ENCODE measurements at regions not wholly inside any gene's neighbourhood (a gene's known extent, or its start where the extent isn't known, plus 50 kb on each side); places are given as distances from the start of the nearest gene placed in this dataset.
"Not testable (repeated sequence)": the region's sequence is repeated elsewhere in the genome, so short reads cannot be mapped to it uniquely, and the experiment has no call there.

DNA sequence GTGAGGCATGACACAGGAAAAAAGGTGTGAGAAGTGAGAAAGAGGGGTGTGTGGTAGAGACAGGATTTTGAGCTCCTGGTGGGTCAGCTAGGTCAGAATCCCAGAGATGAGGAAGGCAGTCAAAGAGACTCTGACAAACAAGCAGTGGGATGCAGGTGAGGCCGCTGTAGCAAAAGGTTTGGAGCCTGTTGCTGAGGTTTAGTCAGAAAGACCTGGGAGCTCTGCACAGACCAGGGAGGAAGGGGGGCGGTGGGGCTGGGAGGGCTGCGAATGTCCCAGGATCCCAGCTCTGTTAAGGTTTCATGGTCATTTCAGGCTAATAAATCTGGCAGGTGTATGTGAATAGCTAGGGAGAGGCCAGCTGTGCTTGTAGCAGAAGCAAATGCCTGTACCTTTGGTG lies 373.9 kb upstream of the SYNCRIP start:
- ATAC-seq (ENCODE audit: low read depth in 2 of 2) (no peak), DNase-seq (no peak)
- Histone ChIP-seq H3K9me3 (ENCODE audit: control insufficient read depth in 2 of 2, low read length in 2 of 2) (no peaks in the 10 kb centered on the region), H3K36me3 (ENCODE audit: control insufficient read depth, insufficient read depth, low read length) (no peaks in the 10 kb centered on the region), H3K27ac (ENCODE audit: insufficient read depth, low read length, poor library complexity, severe bottlenecking) (no peak overlapping the region), H3K4me3 (ENCODE audit: low read depth, low read length) (no peak overlapping the region), H3K27me3 (ENCODE audit: control insufficient read depth, insufficient read depth, low read length) (no peaks in the 10 kb centered on the region), H3K4me1 (ENCODE audit: control insufficient read depth, insufficient read depth, low read length, poor library complexity, severe bottlenecking) (no peaks in the 10 kb centered on the region)
- no peaks in the 10 kb centered on the region for H3K27me3 Mint-ChIP-seq
- H3K9me3 Mint-ChIP-seq = peaks cover 0 to 3% (median 0%) of the 10 kb centered on the region in 7 donors
- H3K4me3 Mint-ChIP-seq = no peak overlapping the region
- no peaks in the 10 kb centered on the region for H3K36me3 Mint-ChIP-seq
- no peaks in the 10 kb centered on the region for H3K4me1 Mint-ChIP-seq
- H3K27ac Mint-ChIP-seq = no peak overlapping the region

DNA sequence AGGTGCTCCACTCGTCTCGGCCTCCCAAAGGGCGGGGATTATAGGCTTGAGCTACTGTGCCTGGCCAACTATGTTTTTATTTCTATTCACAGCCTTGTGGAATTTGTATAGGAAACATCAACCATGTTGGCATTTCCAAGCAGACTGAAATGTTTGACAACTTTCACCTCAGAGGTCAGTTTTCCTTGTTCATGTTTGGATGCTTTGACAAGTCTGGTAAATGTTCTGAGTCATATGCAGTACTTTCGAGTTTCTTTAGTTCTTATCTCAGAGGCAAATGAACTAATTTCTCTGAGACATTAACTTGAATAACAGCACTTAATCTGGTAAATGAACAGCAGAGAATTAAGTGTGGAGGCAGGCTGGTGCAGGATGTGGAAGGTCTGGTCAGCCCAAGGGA lies 373.4 kb upstream of the SYNCRIP start:
- no peaks in the 10 kb centered on the region for H3K9me3 ChIP-seq (ENCODE audit: control insufficient read depth in 2 of 2, low read length in 2 of 2)

DNA sequence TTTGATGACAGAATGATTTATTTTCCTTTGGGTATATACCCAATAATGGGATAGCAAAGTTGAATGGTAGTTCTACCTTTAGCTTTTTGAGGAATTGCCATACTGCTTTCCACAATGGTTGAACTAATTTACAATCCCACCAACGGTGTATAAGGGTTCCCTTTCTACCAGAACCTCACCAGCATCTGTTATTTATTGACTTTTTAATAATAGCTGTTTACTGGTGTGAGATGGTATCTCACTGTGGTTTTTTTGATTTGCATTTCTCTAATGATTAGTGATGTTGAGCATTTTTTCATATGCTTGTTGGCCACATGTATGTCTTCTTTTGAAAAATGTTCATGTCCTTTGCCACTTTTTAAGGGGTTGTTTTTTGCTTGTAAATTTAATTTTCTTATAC lies 370.3 kb upstream of the SYNCRIP start:
- not testable (repeated sequence) for H3K27ac Mint-ChIP-seq; H3K27ac ChIP-seq (ENCODE audit: insufficient read depth, low read length, poor library complexity, severe bottlenecking); H3K4me3 ChIP-seq (ENCODE audit: low read depth, low read length); H3K36me3 ChIP-seq (ENCODE audit: control insufficient read depth, insufficient read depth, low read length); H3K36me3 Mint-ChIP-seq; H3K27me3 Mint-ChIP-seq; H3K4me1 ChIP-seq (ENCODE audit: control insufficient read depth, insufficient read depth, low read length, poor library complexity, severe bottlenecking); ATAC-seq (ENCODE audit: low read depth in 2 of 2); H3K27me3 ChIP-seq (ENCODE audit: control insufficient read depth, insufficient read depth, low read length); H3K4me1 Mint-ChIP-seq; H3K9me3 Mint-ChIP-seq; H3K9me3 ChIP-seq (ENCODE audit: control insufficient read depth in 2 of 2, low read length in 2 of 2); H3K4me3 Mint-ChIP-seq; DNase-seq

More for the DNA sequence above, 373.4 kb upstream of the SYNCRIP start:
- no peak overlapping the region for H3K4me3 ChIP-seq (ENCODE audit: low read depth, low read length)
- H3K27ac ChIP-seq (ENCODE audit: insufficient read depth, low read length, poor library complexity, severe bottlenecking) = no peak overlapping the region
- no peak for DNase-seq
- H3K4me1 ChIP-seq (ENCODE audit: control insufficient read depth, insufficient read depth, low read length, poor library complexity, severe bottlenecking) = no peaks in the 10 kb centered on the region
- no peak overlapping the region for H3K4me3 Mint-ChIP-seq
- H3K36me3 Mint-ChIP-seq = no peaks in the 10 kb centered on the region
- no peaks in the 10 kb centered on the region for H3K27me3 ChIP-seq (ENCODE audit: control insufficient read depth, insufficient read depth, low read length)
- peaks cover 0 to 3% (median 0%) of the 10 kb centered on the region in 7 donors for H3K9me3 Mint-ChIP-seq
- H3K27ac Mint-ChIP-seq = no peak overlapping the region
- H3K4me1 Mint-ChIP-seq = no peaks in the 10 kb centered on the region
- H3K27me3 Mint-ChIP-seq = no peaks in the 10 kb centered on the region
- H3K36me3 ChIP-seq (ENCODE audit: control insufficient read depth, insufficient read depth, low read length) = no peaks in the 10 kb centered on the region
- ATAC-seq (ENCODE audit: low read depth in 2 of 2) = no peak

GRCh38 chr6:86010915-86011786 lies 368.5 kb upstream of the SYNCRIP start:
- H3K27me3 Mint-ChIP-seq = peaks cover 4% of the 10 kb centered on the region
- no peak overlapping the region for H3K27ac ChIP-seq (ENCODE audit: insufficient read depth, low read length, poor library complexity, severe bottlenecking)
- H3K4me3 ChIP-seq (ENCODE audit: low read depth, low read length) = no peak overlapping the region
- H3K27ac Mint-ChIP-seq = no peak overlapping the region
- DNase-seq (no peak), ATAC-seq (ENCODE audit: low read depth in 2 of 2) (no peak)
- no peak overlapping the region for H3K4me3 Mint-ChIP-seq
- peaks cover 0 to 4% (median 0%) of the 10 kb centered on the region in 7 donors for H3K9me3 Mint-ChIP-seq
- no peaks in the 10 kb centered on the region for H3K9me3 ChIP-seq (ENCODE audit: control insufficient read depth in 2 of 2, low read length in 2 of 2)
- H3K4me1 ChIP-seq (ENCODE audit: control insufficient read depth, insufficient read depth, low read length, poor library complexity, severe bottlenecking) = no peaks in the 10 kb centered on the region
- H3K36me3 ChIP-seq (ENCODE audit: control insufficient read depth, insufficient read depth, low read length) = no peaks in the 10 kb centered on the region
- H3K27me3 ChIP-seq (ENCODE audit: control insufficient read depth, insufficient read depth, low read length) = no peaks in the 10 kb centered on the region
- no peaks in the 10 kb centered on the region for H3K36me3 Mint-ChIP-seq
- no peaks in the 10 kb centered on the region for H3K4me1 Mint-ChIP-seq

DNA sequence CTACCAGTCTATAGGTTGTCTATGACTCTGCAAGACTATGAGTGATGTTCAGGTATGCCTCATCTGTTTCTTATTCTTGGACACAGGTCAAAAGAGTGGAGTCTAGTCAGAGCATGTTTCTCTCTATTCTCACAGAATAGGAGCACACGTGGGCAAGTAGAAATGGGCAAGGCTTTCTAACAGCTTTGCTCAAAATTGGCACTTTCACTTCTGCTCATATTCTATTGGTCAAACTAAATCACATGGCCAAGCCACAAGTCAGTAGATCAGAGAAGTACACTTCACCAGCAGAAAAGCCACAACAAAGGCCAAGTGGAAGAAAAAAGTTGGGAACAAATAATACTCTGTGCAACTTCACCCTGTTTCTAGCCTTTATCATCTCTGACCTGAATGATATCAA lies 354.5 kb upstream of the SYNCRIP start:
- no peaks in the 10 kb centered on the region for H3K9me3 ChIP-seq (ENCODE audit: control insufficient read depth in 2 of 2, low read length in 2 of 2)
- H3K4me1 ChIP-seq (ENCODE audit: control insufficient read depth, insufficient read depth, low read length, poor library complexity, severe bottlenecking) = no peaks in the 10 kb centered on the region
- Mint-ChIP-seq H3K27ac (no peak overlapping the region), H3K9me3 (peaks cover 0 to 7% (median 3%) of the 10 kb centered on the region in 7 donors), H3K4me1 (no peaks in the 10 kb centered on the region), H3K27me3 (no peaks in the 10 kb centered on the region), H3K4me3 (no peak overlapping the region), H3K36me3 (no peaks in the 10 kb centered on the region)
- H3K4me3 ChIP-seq (ENCODE audit: low read depth, low read length) = no peak overlapping the region
- no peak for DNase-seq
- no peak for ATAC-seq (ENCODE audit: low read depth in 2 of 2)
- H3K36me3 ChIP-seq (ENCODE audit: control insufficient read depth, insufficient read depth, low read length) = no peaks in the 10 kb centered on the region
- H3K27ac ChIP-seq (ENCODE audit: insufficient read depth, low read length, poor library complexity, severe bottlenecking) = no peak overlapping the region
- no peaks in the 10 kb centered on the region for H3K27me3 ChIP-seq (ENCODE audit: control insufficient read depth, insufficient read depth, low read length)

DNA sequence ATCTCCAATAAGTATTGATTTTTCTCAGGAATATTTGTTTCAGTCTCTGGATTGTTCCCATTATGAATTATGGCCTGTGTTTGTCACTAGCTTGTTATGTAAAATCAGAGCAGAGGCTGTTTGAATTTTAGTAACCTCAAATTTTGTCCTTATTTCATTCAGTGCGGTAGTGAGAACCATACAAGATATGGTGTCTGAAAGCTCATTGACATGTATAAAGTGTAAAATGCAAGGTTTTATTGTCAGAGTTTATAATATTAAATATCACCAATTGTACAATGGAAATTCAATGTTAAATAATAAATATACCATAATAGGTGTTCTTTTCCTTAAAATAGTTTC lies 353.3 kb upstream of the SYNCRIP start:
- H3K4me1 Mint-ChIP-seq = no peaks in the 10 kb centered on the region
- ATAC-seq (ENCODE audit: low read depth in 2 of 2) (no peak), DNase-seq (no peak)
- H3K36me3 Mint-ChIP-seq = no peaks in the 10 kb centered on the region
- no peaks in the 10 kb centered on the region for H3K27me3 Mint-ChIP-seq
- no peaks in the 10 kb centered on the region for H3K27me3 ChIP-seq (ENCODE audit: control insufficient read depth, insufficient read depth, low read length)
- no peak overlapping the region for H3K4me3 ChIP-seq (ENCODE audit: low read depth, low read length)
- no peaks in the 10 kb centered on the region for H3K4me1 ChIP-seq (ENCODE audit: control insufficient read depth, insufficient read depth, low read length, poor library complexity, severe bottlenecking)
- H3K9me3 Mint-ChIP-seq = peaks cover 0 to 9% (median 4%) of the 10 kb centered on the region in 7 donors
- no peak overlapping the region for H3K27ac Mint-ChIP-seq
- no peak overlapping the region for H3K4me3 Mint-ChIP-seq
- no peaks in the 10 kb centered on the region for H3K9me3 ChIP-seq (ENCODE audit: control insufficient read depth in 2 of 2, low read length in 2 of 2)
- H3K36me3 ChIP-seq (ENCODE audit: control insufficient read depth, insufficient read depth, low read length) = no peaks in the 10 kb centered on the region
- no peak overlapping the region for H3K27ac ChIP-seq (ENCODE audit: insufficient read depth, low read length, poor library complexity, severe bottlenecking)

DNA sequence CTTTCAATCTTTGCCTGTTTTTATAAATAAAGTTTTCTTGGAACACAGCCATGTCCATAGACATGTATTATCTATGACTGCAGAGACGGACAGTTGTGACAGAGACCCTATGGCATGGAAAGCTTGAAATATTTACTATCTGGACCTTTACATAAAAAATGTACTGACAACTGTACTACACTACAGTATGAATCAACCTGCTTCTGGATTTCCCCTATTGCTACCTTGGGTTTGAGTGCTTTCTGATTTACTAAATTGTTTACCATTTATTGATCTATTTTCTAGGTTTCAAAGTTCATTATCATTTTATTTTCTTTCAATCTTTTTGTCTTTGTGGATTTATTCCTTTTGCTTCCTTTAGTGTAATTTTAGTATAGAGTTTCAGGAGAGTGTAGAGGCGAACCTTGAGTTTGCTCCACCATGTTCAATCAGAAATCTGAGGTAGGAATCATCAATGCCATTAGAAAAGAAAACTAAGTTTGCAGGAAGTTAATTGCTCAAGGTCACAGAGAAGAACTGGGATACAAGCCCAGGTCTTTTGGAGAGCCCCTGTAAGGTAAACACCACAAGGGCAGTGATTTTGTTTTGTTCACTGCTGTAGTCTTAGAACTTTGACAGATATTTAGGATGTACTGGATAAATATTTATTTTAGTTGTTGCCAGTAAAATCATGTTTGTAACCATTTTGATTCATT lies 352.8 kb upstream of the SYNCRIP start:
- Mint-ChIP-seq H3K27ac (no peak overlapping the region), H3K36me3 (no peaks in the 10 kb centered on the region), H3K9me3 (peaks cover 0 to 9% (median 4%) of the 10 kb centered on the region in 7 donors), H3K4me3 (no peak overlapping the region), H3K27me3 (no peaks in the 10 kb centered on the region), H3K4me1 (no peaks in the 10 kb centered on the region)
- Histone ChIP-seq H3K27ac (ENCODE audit: insufficient read depth, low read length, poor library complexity, severe bottlenecking) (no peak overlapping the region), H3K36me3 (ENCODE audit: control insufficient read depth, insufficient read depth, low read length) (no peaks in the 10 kb centered on the region), H3K4me3 (ENCODE audit: low read depth, low read length) (no peak overlapping the region), H3K9me3 (ENCODE audit: control insufficient read depth in 2 of 2, low read length in 2 of 2) (no peaks in the 10 kb centered on the region), H3K4me1 (ENCODE audit: control insufficient read depth, insufficient read depth, low read length, poor library complexity, severe bottlenecking) (no peaks in the 10 kb centered on the region), H3K27me3 (ENCODE audit: control insufficient read depth, insufficient read depth, low read length) (no peaks in the 10 kb centered on the region)
- no peak for ATAC-seq (ENCODE audit: low read depth in 2 of 2)
- no peak for DNase-seq

- H3K27ac ChIP-seq (ENCODE audit: insufficient read depth, low read length, poor library complexity, severe bottlenecking) = no peak overlapping the region
- Mint-ChIP-seq H3K27me3 (no peaks in the 10 kb centered on the region), H3K27ac (no peak overlapping the region), H3K36me3 (peaks cover 5% of the 10 kb centered on the region), H3K9me3 (peaks cover 0 to 25% (median 8%) of the 10 kb centered on the region in 7 donors), H3K4me3 (no peak overlapping the region), H3K4me1 (no peaks in the 10 kb centered on the region)
- no peak for ATAC-seq (ENCODE audit: low read depth in 2 of 2)
- H3K27me3 ChIP-seq (ENCODE audit: control insufficient read depth, insufficient read depth, low read length) = no peaks in the 10 kb centered on the region
- DNase-seq = no peak
- no peaks in the 10 kb centered on the region for H3K36me3 ChIP-seq (ENCODE audit: control insufficient read depth, insufficient read depth, low read length)
- H3K4me1 ChIP-seq (ENCODE audit: control insufficient read depth, insufficient read depth, low read length, poor library complexity, severe bottlenecking) = no peaks in the 10 kb centered on the region
- H3K9me3 ChIP-seq (ENCODE audit: control insufficient read depth in 2 of 2, low read length in 2 of 2) = peaks cover 0 to 16% of the 10 kb centered on the region in 2 experiments
- H3K4me3 ChIP-seq (ENCODE audit: low read depth, low read length) = no peak overlapping the region
Measured at GRCh38 chr6:85986681-85987080, 344.0 kb upstream of the SYNCRIP start.

Data from CD4-positive, CD25-positive, alpha-beta regulatory T cell (primary cell).